HAP-1 (cell line): ENCODE measurements at regions not wholly inside any gene's neighbourhood (a gene's known extent, or its start where the extent isn't known, plus 50 kb on each side); places are given as distances from the start of the nearest gene placed in this dataset.
"Not testable (repeated sequence)": the region's sequence is repeated elsewhere in the genome, so short reads cannot be mapped to it uniquely, and the experiment has no call there.

ENCODE experiments used
- DNase-seq, 2 experiments: peaks; one replicate each; pipeline ENCODE4 v3.0.0-alpha.2; 2016 to 2020; ENCODE audit warnings: low spot score in 2 of 2
- H3K27me3 ChIP-seq: fragments of 250-450 bp; sonication (Bioruptor Pico); 2 replicates; pipeline ENCODE4 v1.5.1; 2020; ENCODE audit warnings: low read depth, mild to moderate bottlenecking, moderate library complexity
- H3K36me3 ChIP-seq: fragments of 250-450 bp; sonication (Bioruptor Pico); replicated peaks from 2 replicates; pipeline ENCODE4 v1.5.1; 2020; ENCODE audit warnings: mild to moderate bottlenecking
- H3K4me1 ChIP-seq: fragments of 250-450 bp; sonication (Bioruptor Pico); 2 replicates; pipeline ENCODE4 v1.5.1; 2020; ENCODE audit warnings: mild to moderate bottlenecking
- H3K4me3 ChIP-seq: fragments of 250-450 bp; sonication (Bioruptor Pico); 2 replicates; pipeline ENCODE4 v1.5.1; 2020; ENCODE audit warnings: mild to moderate bottlenecking, moderate library complexity
- H3K9me3 ChIP-seq: fragments of 250-450 bp; sonication (Bioruptor Pico); 2 replicates; pipeline ENCODE4 v1.5.1; 2020; ENCODE audit warnings: mild to moderate bottlenecking, moderate library complexity
- in situ Hi-C: fragments of 300-500 bp; cut with MboI; formaldehyde crosslinking; loops from 3 replicates; pipeline ENCODE4 v1.14.3; 2020; ENCODE audit warnings: low sequenced_read_pairs, inconsistent platforms, mixed read lengths

DNA sequence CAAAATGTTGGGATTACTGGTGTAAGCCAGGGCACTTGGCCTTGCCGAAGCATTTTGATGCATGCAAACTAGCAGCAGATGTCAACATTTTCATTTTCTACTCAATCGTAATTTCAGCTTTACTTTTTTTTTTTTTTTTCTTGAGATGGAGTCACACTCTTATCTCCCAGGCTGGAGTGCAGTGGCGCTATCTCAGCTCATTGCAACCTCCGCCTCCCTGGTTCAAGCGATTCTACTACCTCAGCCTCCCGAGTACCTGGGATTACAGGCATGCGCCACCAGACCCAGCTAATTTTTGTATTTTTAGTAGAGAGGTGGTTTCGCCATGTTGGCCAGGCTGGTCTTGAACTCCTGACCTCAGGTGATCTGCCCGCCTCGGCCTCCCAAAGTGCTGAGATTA is 373.3 kb upstream of the RGS6 start:
- H3K27me3 ChIP-seq, H3K4me3 ChIP-seq, DNase-seq, H3K9me3 ChIP-seq, in situ Hi-C loops, H3K36me3 ChIP-seq, H3K4me1 ChIP-seq: not testable (repeated sequence)

GRCh38 chr14:71560751-71561150 is 371.5 kb upstream of the RGS6 start:
- no peaks in the 10 kb centered on the region for H3K9me3 ChIP-seq
- in situ Hi-C loops: no loop called here
- no peak for DNase-seq
- no peaks in the 10 kb centered on the region for H3K36me3 ChIP-seq
- no peak overlapping the region for H3K4me3 ChIP-seq
- H3K27me3 ChIP-seq: no peaks in the 10 kb centered on the region
- H3K4me1 ChIP-seq: no peaks in the 10 kb centered on the region

DNA sequence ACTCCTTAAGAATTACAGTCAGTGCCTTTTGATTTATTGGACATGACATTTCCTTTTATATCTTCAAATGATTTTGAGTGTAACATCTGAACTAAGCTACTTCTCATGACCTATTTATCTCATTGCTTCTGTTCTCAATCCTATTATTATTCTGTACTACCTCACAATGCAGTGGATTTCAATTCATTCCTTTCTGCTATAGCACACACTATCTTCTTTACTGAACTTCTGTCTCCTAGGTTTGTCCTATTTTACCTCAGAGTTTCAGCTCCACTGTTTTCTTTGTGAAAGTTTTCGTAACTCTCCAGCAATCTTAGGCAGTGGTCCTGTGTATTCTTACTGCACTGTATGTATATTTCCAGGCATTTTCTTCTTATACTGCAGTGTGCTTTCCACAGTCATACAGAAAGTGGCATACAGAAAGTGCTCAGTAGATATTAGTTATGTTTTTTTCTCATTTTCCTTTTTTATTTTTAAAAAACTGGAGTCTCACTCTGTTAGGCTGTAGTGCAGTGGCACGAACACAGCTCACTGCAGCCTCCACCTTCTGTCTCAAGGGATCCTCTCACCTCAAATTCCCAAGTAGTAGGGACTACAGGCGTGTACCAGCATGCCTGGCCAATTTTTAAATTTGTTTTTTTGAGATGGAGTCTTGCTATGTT is 368.6 kb upstream of the RGS6 start:
- in situ Hi-C loops: no loop called here
- no peak overlapping the region for H3K4me3 ChIP-seq
- no peaks in the 10 kb centered on the region for H3K9me3 ChIP-seq
- H3K4me1 ChIP-seq: no peaks in the 10 kb centered on the region
- peak in 1 of 2 experiments; percentile 45 for DNase-seq
- no peaks in the 10 kb centered on the region for H3K27me3 ChIP-seq
- no peaks in the 10 kb centered on the region for H3K36me3 ChIP-seq

DNA sequence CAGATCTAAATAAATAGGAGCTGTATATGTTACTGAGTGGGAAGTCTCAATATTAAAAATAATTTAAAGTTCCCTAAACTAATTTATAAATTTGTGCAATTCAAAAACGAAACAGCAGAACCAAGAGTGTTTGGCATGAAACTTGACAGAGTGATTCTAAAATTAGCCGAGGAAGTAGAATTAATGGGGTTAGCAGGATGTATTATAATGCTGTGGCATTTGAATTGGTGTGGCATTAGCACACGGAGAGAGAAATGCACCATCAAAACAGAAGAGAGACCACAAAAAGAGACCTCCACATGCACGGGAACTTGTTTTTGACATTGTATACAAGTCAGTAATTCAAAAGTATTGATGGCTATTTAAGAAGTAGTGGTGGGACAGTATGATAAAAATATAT is 366.0 kb upstream of the RGS6 start:
- Histone ChIP-seq H3K27me3 (no peaks in the 10 kb centered on the region), H3K9me3 (no peaks in the 10 kb centered on the region), H3K4me3 (no peak overlapping the region), H3K36me3 (no peaks in the 10 kb centered on the region), H3K4me1 (no peaks in the 10 kb centered on the region)
- in situ Hi-C loops: no loop called here
- DNase-seq: no peak

DNA sequence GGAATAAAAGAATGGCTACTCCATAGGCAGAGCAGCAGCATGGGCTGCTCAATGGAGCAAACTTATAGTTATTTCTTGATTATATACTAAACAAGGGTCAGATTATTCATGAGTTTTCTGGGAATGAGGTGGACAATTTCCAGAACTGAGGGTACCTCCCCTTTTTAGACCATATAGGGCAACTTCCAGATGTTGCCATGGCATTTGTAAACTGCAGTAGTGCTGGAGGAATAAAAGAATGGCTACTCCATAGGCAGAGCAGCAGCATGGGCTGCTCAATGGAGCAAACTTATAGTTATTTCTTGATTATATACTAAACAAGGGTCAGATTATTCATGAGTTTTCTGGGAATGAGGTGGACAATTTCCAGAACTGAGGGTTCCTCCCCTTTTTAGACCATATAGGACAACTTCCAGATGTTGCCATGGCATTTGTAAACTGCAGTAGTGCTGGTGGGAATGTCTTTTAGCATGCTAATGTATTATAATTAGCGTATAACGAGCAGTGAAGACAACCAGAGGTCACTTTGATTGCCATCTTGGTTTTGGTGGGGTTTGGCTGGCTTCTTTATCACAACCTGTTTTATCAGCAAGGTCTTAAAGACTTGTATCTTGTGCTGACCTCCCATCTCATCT is 364.6 kb upstream of the RGS6 start:
- DNase-seq, in situ Hi-C loops, H3K27me3 ChIP-seq, H3K4me1 ChIP-seq, H3K4me3 ChIP-seq, H3K36me3 ChIP-seq, H3K9me3 ChIP-seq: not testable (repeated sequence)

DNA sequence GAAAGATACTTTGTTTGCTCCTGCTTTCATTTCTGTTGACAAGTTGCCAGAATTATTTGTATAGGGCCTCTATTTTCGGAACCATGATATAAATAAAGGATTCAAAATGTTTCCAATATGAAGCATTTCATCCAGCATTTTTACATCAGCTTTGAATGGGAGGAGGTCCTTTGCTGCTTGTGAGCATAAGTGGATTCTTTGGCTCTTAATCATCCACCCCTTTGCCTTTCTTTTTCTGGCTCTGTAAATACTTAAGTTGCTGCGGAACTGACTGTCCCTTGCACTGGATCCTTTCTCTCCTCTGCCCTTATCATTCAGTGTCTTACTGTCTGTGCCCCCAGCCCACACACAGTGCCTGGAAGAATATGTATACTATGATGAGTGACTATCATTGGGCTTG is 357.3 kb upstream of the RGS6 start:
- Histone ChIP-seq H3K9me3 (no peaks in the 10 kb centered on the region), H3K4me1 (peaks cover 3% of the 10 kb centered on the region), H3K4me3 (no peak overlapping the region), H3K27me3 (no peaks in the 10 kb centered on the region), H3K36me3 (no peaks in the 10 kb centered on the region)
- no peak for DNase-seq
- in situ Hi-C loops: no loop called here

DNA sequence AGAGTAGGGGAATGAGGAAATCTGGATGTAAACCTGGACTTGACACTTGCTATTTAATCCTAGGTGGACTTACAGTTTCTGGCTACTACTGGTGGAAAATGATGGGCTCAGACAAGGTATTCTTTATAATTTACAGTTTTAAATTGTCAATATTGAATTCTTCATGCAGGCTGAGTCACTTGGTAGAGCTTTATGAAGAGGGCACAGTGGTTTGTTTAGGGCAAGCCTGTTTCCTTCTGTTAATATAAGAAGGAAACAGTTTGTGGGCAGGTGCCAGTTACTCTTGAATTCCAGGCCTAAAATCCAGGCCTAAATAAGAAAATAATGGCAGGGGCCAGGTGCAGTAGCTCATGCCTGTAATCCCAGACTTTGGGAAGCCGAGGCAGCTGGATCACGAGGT is 355.8 kb upstream of the RGS6 start:
- no peaks in the 10 kb centered on the region for H3K36me3 ChIP-seq
- no peak for DNase-seq
- H3K4me1 ChIP-seq: peaks cover 3% of the 10 kb centered on the region
- H3K9me3 ChIP-seq: no peaks in the 10 kb centered on the region
- no peaks in the 10 kb centered on the region for H3K27me3 ChIP-seq
- in situ Hi-C loops: no loop called here
- no peak overlapping the region for H3K4me3 ChIP-seq

- no peak overlapping the region for H3K4me3 ChIP-seq
- no peaks in the 10 kb centered on the region for H3K27me3 ChIP-seq
- in situ Hi-C loops: no loop called here
- H3K36me3 ChIP-seq: no peaks in the 10 kb centered on the region
- peaks cover 3% of the 10 kb centered on the region for H3K4me1 ChIP-seq
- no peaks in the 10 kb centered on the region for H3K9me3 ChIP-seq
- DNase-seq: no peak
Observed at GRCh38 chr14:71579331-71579730, 352.9 kb upstream of the RGS6 start.

- Histone ChIP-seq H3K36me3 (no peaks in the 10 kb centered on the region), H3K4me3 (no peak overlapping the region), H3K27me3 (no peaks in the 10 kb centered on the region), H3K4me1 (peaks cover 20% of the 10 kb centered on the region), H3K9me3 (no peaks in the 10 kb centered on the region)
- in situ Hi-C loops: no loop called here
- no peak for DNase-seq
Observed at GRCh38 chr14:71582705-71583104, 349.5 kb upstream of the RGS6 start.

- DNase-seq: no peak
- Histone ChIP-seq H3K27me3 (no peaks in the 10 kb centered on the region), H3K9me3 (no peaks in the 10 kb centered on the region), H3K4me3 (no peak overlapping the region), H3K36me3 (no peaks in the 10 kb centered on the region), H3K4me1 (peaks cover 22% of the 10 kb centered on the region)
- in situ Hi-C loops: no loop called here
Observed at GRCh38 chr14:71583194-71583593, 349.0 kb upstream of the RGS6 start.

DNA sequence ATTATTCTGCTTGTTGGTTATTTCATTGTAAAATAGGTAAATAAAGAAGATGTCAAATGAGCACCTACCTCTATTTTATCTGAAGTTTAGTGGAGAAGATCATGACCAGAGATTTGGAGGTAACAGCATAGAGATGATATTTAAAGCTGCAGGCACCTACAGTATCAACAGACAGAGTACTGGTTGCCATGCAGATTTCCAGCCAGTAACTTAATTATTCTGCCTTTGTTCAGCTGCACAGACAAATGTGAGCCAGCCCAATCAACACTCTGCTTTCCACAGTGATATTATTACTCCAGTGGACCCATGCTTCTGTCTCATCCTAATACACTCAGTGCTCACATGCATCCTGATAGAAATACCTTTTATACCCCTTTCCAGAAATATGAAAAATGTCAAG is 348.5 kb upstream of the RGS6 start:
- Histone ChIP-seq H3K27me3 (no peaks in the 10 kb centered on the region), H3K4me1 (peaks cover 22% of the 10 kb centered on the region), H3K9me3 (no peaks in the 10 kb centered on the region), H3K36me3 (no peaks in the 10 kb centered on the region), H3K4me3 (no peak overlapping the region)
- DNase-seq: no peak
- in situ Hi-C loops: no loop called here

DNA sequence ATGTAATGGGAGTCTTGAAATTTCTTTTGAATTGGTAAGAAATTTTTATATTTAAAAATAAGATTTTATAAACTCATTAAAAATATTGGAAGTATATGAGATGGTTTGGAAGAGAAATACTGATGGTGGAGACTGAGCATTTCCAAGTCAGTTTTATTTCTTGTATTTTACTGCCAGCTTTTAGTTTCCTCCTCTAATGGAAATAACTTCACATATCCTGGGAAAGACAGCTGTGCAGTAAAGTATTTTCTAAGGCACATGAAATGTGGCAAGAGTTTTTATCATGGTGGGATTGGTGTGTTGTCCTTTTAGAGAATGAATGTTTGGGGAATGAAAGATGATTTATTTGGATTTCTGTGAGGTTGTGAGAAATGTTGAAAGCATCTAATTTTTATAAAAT is 346.9 kb upstream of the RGS6 start:
- H3K9me3 ChIP-seq: no peaks in the 10 kb centered on the region
- H3K27me3 ChIP-seq: no peaks in the 10 kb centered on the region
- H3K4me3 ChIP-seq: no peak overlapping the region
- H3K4me1 ChIP-seq: peaks cover 22% of the 10 kb centered on the region
- no peaks in the 10 kb centered on the region for H3K36me3 ChIP-seq
- DNase-seq: no peak
- in situ Hi-C loops: no loop called here

- peak; percentile 26 to 52 for DNase-seq
- H3K9me3 ChIP-seq: no peaks in the 10 kb centered on the region
- peaks cover 22% of the 10 kb centered on the region for H3K4me1 ChIP-seq
- no peaks in the 10 kb centered on the region for H3K36me3 ChIP-seq
- H3K4me3 ChIP-seq: no peak overlapping the region
- in situ Hi-C loops: no loop called here
- no peaks in the 10 kb centered on the region for H3K27me3 ChIP-seq
Observed at GRCh38 chr14:71586131-71586897, 345.9 kb upstream of the RGS6 start.

GRCh38 chr14:71588028-71588427 is 344.2 kb upstream of the RGS6 start:
- H3K4me1 ChIP-seq: peaks cover 24% of the 10 kb centered on the region
- in situ Hi-C loops: no loop called here
- no peaks in the 10 kb centered on the region for H3K27me3 ChIP-seq
- no peaks in the 10 kb centered on the region for H3K36me3 ChIP-seq
- no peak overlapping the region for H3K4me3 ChIP-seq
- no peak for DNase-seq
- H3K9me3 ChIP-seq: no peaks in the 10 kb centered on the region
